ENCODE measurements at regions not wholly inside any gene's neighbourhood (a gene's known extent, or its start where the extent isn't known, plus 50 kb on each side); places are given as distances from the start of the nearest gene placed in this dataset.

DNA sequence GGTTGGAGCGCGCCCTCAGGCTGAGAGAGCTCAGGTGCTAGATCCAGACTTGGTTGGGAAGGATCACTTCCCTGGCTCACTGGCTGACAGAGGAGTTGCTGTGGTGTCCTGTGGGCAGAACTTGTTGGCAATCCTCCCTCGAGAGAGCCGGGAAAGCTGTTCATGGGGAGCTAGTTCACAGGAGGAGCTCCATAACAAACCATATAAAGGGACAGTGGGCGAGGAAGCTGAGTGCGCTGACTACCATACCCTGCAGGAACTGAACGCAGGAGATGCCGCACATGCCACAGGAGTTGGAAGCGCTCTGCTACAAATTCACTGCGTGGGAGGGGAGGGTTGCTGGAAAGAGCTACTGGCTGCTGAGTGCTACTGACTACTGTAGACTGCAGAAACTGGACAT is 243.2 kb downstream of the OGFRL1 start:
- Histone ChIP-seq H3K27ac (no peak overlapping the region), H3K36me3 (no peaks in the 10 kb centered on the region), H3K27me3 (ENCODE audit: insufficient read depth, low read depth, severe bottlenecking) (no peaks in the 10 kb centered on the region), H3K9me3 (ENCODE audit: severe bottlenecking) (no peaks in the 10 kb centered on the region), H3K4me3 (ENCODE audit: low read depth, low read length) (no peak overlapping the region)
- TF ChIP-seq, protein P1, sequence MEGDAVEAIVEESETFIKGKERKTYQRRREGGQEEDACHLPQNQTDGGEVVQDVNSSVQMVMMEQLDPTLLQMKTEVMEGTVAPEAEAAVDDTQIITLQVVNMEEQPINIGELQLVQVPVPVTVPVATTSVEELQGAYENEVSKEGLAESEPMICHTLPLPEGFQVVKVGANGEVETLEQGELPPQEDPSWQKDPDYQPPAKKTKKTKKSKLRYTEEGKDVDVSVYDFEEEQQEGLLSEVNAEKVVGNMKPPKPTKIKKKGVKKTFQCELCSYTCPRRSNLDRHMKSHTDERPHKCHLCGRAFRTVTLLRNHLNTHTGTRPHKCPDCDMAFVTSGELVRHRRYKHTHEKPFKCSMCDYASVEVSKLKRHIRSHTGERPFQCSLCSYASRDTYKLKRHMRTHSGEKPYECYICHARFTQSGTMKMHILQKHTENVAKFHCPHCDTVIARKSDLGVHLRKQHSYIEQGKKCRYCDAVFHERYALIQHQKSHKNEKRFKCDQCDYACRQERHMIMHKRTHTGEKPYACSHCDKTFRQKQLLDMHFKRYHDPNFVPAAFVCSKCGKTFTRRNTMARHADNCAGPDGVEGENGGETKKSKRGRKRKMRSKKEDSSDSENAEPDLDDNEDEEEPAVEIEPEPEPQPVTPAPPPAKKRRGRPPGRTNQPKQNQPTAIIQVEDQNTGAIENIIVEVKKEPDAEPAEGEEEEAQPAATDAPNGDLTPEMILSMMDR (IDR thresholded peaks at IDR 0.05; ENCODE audit: low read depth, low read length), result no peak
- no peak for DNase-seq

DNA sequence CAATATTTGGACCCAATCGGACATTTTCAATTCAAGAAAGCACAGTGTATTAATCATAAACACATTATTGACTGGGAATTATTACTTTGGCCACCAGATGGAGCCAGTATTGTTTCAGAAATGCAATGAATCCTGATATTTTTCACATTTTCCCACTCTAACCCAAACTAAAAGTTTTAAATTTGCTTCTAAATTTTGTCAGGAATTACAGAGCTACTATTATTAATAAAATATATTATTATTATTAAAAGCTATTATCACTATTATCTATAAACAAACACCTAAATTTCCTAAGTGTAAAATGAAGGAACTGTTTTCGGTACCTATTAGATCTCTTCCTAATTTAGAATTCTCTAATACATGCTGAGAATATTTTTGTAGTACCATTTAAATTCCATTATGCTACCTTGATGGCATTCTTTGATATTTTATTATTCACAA is 245.3 kb downstream of the OGFRL1 start:
- no peak for DNase-seq
- H3K27ac ChIP-seq, result no peak overlapping the region

DNA sequence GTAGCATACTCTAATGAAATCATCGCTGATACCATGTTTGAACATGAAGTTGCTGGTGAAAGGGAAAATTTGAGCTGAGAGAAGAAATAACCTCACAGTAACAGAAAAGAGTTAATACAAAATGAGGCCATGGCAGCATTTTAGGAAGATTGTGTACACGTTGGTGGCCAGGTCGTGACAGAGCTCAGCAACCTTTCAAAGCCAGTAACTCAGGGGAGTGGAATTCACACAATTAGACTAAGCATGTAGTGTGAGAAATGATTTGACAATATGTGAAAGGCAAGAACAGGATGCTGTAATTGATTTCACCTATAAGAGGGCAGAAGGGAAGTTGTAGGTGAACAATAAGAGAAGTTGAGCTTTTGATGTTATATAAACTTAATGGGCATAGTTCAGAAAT is 246.3 kb downstream of the OGFRL1 start:
- no peak for DNase-seq
- Histone ChIP-seq H3K9me3 (ENCODE audit: severe bottlenecking) (no peaks in the 10 kb centered on the region), H3K27ac (no peak overlapping the region), H3K36me3 (no peaks in the 10 kb centered on the region), H3K27me3 (ENCODE audit: insufficient read depth, low read depth, severe bottlenecking) (no peaks in the 10 kb centered on the region), H3K4me3 (ENCODE audit: low read depth, low read length) (no peak overlapping the region)
- TF ChIP-seq, protein P1 (IDR thresholded peaks at IDR 0.05; ENCODE audit: low read depth, low read length), result no peak

More for the DNA sequence above, 245.3 kb downstream of the OGFRL1 start:
- TF ChIP-seq, protein P1 (IDR thresholded peaks at IDR 0.05; ENCODE audit: low read depth, low read length), result peak; percentile 13; the same call in 1 of the 2 replicates
- Histone ChIP-seq H3K9me3 (ENCODE audit: severe bottlenecking) (no peaks in the 10 kb centered on the region), H3K36me3 (no peaks in the 10 kb centered on the region), H3K27me3 (ENCODE audit: insufficient read depth, low read depth, severe bottlenecking) (no peaks in the 10 kb centered on the region), H3K4me3 (ENCODE audit: low read depth, low read length) (no peak overlapping the region)

DNA sequence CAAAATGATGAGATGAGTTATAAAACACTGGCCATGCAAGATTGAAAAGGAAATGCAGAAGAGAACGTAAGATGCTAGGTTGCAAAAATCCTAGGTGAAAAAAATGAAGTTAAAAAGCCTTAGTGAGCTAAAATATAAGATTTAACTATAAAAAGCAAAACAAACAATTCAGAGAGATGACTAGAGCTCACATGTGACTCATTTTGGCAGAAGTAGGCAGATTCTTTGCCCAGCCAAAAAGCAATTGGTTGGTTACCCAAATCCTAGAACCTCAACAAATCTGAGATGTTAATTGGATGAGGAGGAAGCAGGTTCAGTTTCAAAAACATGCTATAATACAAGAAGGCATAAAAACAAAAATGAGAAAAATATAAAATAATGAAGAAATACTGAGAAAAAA is 249.1 kb downstream of the OGFRL1 start:
- TF ChIP-seq, protein P1 (IDR thresholded peaks at IDR 0.05; ENCODE audit: low read depth, low read length), result no peak
- no peak overlapping the region for H3K27ac ChIP-seq
- no peak overlapping the region for H3K4me3 ChIP-seq (ENCODE audit: low read depth, low read length)
- H3K9me3 ChIP-seq (ENCODE audit: severe bottlenecking), result no peaks in the 10 kb centered on the region
- no peaks in the 10 kb centered on the region for H3K27me3 ChIP-seq (ENCODE audit: insufficient read depth, low read depth, severe bottlenecking)
- DNase-seq, result no peak
- no peaks in the 10 kb centered on the region for H3K36me3 ChIP-seq

DNA sequence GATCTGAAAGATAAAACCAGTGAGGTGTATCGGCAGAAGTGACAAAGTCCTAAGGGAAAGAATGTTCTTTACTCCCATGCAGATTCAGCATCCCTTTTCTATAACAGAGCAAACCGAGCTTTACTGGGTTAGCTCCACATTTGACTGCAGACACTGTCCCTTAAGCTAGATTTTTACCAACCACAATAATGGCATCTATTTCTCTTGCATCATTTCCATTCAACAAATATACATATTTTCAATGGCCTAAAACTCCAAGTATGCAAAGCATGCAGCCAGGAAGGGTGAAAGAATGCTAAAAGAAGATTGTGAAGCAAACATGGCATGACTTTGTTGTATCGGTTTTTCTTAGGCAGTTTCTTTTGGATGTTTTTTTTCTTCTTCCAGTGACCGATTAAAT is 255.4 kb downstream of the OGFRL1 start:
- Histone ChIP-seq H3K9me3 (ENCODE audit: severe bottlenecking) (no peaks in the 10 kb centered on the region), H3K4me3 (ENCODE audit: low read depth, low read length) (no peak overlapping the region), H3K27me3 (ENCODE audit: insufficient read depth, low read depth, severe bottlenecking) (no peaks in the 10 kb centered on the region), H3K27ac (no peak overlapping the region), H3K36me3 (no peaks in the 10 kb centered on the region)
- TF ChIP-seq, protein P1 (IDR thresholded peaks at IDR 0.05; ENCODE audit: low read depth, low read length), result no peak
- DNase-seq, result no peak

DNA sequence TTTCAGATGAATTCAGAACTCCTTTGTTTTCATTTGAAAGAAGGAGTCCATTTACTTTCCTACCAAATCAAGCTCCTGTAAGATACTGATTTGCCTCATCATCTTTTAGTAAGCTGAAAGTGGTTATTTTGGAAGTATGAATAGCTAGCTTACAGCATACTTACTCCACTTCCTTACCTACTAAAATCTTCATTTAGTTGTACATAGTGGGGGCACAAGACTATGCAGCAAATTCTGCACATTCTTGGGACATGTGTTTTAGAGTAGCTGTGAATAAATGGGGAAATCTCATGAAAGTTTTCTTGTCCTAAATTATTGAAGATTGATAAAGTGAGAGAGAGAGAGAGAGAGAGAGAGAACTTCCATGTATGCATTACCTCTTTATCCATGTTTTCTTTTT is 256.3 kb downstream of the OGFRL1 start:
- TF ChIP-seq, protein P1 (IDR thresholded peaks at IDR 0.05; ENCODE audit: low read depth, low read length), result no peak
- no peak overlapping the region for H3K27ac ChIP-seq
- no peak for DNase-seq
- no peak overlapping the region for H3K4me3 ChIP-seq (ENCODE audit: low read depth, low read length)
- H3K9me3 ChIP-seq (ENCODE audit: severe bottlenecking), result no peaks in the 10 kb centered on the region
- no peaks in the 10 kb centered on the region for H3K27me3 ChIP-seq (ENCODE audit: insufficient read depth, low read depth, severe bottlenecking)
- H3K36me3 ChIP-seq, result no peaks in the 10 kb centered on the region

Measured in WERI-Rb-1 (cell line).